GM18867 (cell line): ENCODE measurements at regions not wholly inside any gene's neighbourhood (a gene's known extent, or its start where the extent isn't known, plus 50 kb on each side); places are given as distances from the start of the nearest gene placed in this dataset.
"Not testable (repeated sequence)": the region's sequence is repeated elsewhere in the genome, so short reads cannot be mapped to it uniquely, and the experiment has no call there.

Source experiments
- ATAC-seq: cut with Tn5 transposase; IDR thresholded peaks from one replicate; pipeline ENCODE4 v1.9.1; 2021; ENCODE audit warnings: mild to moderate bottlenecking, moderate library complexity; ENCODE audit not compliant: unreplicated experiment

- no peak for ATAC-seq
Measured at GRCh38 chrX:40530509-40530908, 50.3 kb upstream of the ATP6AP2 start.

- no peak for ATAC-seq
Measured at GRCh38 chrX:40527543-40527942, 53.2 kb upstream of the ATP6AP2 start.

DNA sequence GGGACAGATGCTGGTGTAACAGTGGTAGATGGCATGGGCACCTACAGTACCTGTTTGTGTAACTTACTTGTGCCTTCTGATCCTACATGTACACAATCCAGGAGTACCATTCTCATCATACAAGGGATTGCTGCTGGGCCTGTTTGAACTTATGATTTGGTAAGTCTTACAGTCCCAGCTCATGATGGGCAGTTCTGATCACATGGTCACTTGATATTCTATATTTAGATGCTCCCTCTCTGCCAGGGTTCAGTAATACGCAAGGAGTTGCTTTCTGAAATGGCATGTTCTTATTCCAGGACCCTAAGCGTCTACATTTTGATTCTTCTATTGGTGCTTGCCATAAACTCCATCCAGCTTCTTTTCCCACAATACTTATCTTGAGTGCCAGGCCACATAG is 54.4 kb upstream of the ATP6AP2 start:
- no peak for ATAC-seq

DNA sequence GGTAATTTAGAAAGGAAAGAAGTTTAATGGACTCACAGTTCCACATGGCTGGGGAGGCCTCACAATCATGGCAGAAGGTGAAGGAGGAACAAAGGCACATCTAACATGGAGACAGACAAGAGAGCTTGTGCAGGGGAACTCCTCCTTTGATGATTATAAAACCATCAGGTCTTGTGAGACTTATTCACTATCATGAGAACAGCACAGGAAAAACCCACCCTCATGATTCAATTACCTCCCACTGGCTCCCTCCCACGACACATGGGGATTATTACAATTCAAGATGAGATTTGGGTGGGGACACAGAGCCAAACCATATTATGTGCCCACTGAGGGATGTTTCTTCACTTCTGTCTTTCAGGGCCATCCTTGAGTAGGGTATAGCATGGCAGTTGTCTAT is 54.9 kb upstream of the ATP6AP2 start:
- not testable (repeated sequence) for ATAC-seq

DNA sequence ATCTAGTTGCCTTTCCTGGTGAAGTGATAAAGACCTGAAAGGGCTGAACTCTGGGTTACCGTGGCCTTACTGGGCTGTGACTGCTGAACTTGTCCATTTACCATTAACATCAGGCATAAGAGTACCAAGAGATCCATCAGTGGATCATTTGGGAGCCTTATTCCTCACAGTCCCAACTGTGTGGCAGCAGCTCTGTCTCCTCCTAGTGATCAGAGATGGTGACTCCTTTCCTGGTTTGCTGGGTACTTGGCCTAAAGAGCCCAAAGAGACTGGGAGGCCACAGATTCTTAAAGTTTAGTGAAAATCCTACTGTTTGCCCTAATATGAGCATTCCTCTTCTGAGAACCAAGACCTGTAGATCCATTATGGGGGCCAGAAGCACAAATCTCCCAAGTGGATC is 56.3 kb upstream of the ATP6AP2 start:
- ATAC-seq: no peak

GRCh38 chrX:40523852-40524251 is 56.9 kb upstream of the ATP6AP2 start:
- ATAC-seq: no peak

GRCh38 chrX:40521868-40522450 is 58.8 kb upstream of the ATP6AP2 start:
- ATAC-seq: no peak

- no peak for ATAC-seq
Measured at GRCh38 chrX:40514376-40514775, 66.4 kb upstream of the ATP6AP2 start.

DNA sequence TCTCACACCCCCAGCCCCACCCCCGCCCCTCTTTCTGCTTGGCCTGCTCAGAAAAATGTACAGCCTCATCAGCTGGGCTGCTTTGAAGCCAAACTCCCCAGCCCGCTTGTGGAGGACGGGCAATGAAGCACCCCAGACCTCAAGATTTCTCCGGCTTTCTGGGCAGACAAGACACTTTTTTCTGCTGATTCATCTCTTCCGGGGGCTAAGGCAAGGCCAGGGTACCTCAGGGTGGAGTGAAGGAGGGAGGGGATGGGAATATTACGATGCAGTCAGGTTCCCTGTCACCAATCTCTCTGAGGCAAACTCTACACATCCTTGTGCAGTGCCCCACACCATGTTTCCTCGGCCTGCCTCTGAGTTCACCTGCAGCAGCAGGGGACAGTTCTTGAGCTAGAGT is 66.9 kb upstream of the ATP6AP2 start:
- no peak for ATAC-seq

- ATAC-seq: no peak
Measured at GRCh38 chrX:40513012-40513411, 67.8 kb upstream of the ATP6AP2 start.

- ATAC-seq: no peak
Measured at GRCh38 chrX:40511258-40511657, 69.5 kb upstream of the ATP6AP2 start.

DNA sequence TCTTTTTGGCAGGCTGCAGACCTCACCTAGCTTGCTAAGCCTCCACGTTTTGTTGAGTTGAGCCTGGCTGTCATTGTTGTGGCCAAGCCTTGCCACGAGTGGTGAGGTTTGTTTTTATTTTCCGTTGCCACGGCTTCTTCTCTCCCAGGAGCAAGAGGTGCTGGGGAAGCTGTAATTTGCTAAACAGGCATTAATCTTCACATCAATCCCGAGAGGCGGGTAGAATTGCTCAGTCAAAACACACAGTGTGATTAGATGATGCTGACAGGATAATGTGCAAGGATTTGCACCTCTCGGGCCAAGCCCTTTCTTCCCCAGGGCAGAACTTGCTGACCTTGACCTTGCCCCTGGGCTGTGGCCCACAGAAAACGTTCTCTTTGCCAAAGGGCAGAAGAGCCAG is 72.2 kb upstream of the ATP6AP2 start:
- no peak for ATAC-seq

DNA sequence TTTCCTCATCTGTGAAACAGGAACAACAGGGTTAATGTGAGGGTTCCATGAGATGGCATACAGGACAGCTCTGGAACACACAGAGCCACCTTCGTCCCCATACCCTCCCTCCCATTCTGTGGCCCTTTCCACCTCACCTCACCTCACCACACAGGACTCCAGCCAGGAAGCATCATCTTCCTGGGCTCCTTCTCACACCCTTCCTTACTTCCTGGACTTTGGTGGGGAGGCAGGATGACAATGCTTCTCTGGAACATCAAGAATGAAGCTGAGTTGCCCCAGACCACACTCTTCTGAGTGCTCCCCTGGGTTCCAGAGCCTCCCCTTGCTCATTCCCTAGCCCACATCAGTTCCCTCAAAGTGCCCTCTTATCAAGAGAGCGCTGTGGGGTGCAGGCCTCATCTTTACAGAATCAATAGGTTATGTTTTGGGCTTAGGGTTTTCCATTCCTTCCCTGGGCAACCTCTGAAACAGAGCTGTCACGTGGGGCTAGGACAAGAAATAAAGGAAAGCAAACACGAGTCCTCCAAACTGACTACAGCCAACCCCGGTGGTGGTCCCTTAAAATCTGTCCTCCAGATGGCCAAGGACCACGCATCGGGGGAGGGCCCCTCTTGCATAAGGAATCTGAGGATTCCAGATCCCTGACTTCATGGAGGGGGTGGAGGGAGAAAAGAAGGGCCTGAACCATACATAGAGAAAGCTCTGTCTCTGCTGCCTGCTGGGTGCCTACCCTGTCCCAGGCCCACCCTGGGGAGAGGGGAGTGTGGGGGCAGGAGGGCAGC is 74.4 kb upstream of the ATP6AP2 start:
- no peak for ATAC-seq

DNA sequence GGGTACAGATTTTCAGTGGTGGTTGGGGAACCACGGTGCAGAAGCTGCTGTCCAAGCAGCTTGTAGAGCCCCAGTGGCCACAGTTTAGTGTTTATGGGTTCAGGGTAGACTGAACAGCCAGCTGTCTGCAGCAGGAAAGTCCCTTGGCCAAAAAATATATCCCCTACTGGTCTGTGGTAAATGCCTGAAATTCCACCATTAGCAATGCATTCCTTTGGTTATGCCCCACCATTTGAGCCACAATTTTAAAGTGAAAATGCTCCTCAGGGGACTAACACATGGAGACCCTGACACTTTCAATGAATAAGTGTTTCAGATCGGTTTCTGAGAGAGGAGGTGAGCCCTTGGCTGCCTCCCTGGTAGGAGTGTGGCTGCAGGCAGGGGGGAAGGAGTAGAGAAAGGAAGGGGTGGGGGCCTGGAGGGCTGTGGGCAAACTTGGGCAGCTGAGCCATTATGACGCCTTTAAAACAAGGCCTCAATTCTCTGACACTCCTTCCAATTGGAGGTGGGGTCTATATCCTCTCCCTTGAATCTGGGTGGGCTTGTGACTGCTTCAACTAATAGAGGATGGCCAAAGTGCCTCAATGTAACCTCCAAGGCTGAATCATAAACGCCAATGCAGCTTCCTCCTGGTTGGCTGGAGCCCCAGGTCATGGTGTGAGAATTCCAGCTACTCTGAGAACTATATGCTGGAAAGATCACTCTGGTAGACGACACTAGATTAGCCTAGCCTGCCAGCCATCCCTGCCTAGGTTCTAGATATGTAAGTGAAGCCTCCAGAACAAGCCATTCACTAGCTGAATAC is 75.8 kb upstream of the ATP6AP2 start:
- ATAC-seq: no peak

GRCh38 chrX:40503094-40503493 is 77.7 kb upstream of the ATP6AP2 start:
- ATAC-seq: no peak

GRCh38 chrX:40502688-40503087 is 78.1 kb upstream of the ATP6AP2 start:
- no peak for ATAC-seq

- no peak for ATAC-seq
Measured at GRCh38 chrX:40501164-40501855, 79.5 kb upstream of the ATP6AP2 start.

DNA sequence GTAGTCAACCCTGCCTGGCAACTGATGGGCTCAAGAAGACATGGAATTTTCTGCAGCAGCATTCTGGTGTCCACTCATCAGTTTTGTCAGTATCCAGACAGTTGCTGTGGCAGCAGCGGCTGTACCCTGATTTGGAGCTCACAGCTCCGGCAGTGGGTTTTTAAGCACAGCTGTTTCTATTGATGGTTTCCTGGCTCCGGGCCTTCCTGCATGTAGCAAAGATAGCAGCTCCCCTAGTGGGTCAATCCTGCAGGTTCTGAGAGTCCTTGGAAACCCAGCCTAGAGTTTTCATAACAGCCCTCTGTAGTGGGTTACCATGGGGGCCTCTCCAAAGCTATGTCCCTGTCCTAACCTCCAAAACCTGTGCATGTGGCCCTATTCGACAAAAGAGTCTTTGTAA is 84.0 kb upstream of the ATP6AP2 start:
- no peak for ATAC-seq

GRCh38 chrX:40495659-40496058 is 85.1 kb upstream of the ATP6AP2 start:
- ATAC-seq: no peak

GRCh38 chrX:40494005-40494404 is 86.8 kb upstream of the ATP6AP2 start:
- no peak for ATAC-seq

GRCh38 chrX:40488296-40488695 is 92.5 kb upstream of the ATP6AP2 start:
- ATAC-seq: no peak
